NT2/D1 (cell line): ENCODE measurements at regions not wholly inside any gene's neighbourhood (a gene's known extent, or its start where the extent isn't known, plus 50 kb on each side); places are given as distances from the start of the nearest gene placed in this dataset.

Source experiments
- SUZ12 ChIP-seq: IDR thresholded peaks from 2 replicates; pipeline ENCODE4 v1.6.1; 2011; ENCODE audit not compliant: insufficient read length, insufficient read depth; ENCODE audit errors: extremely low read depth
- YY1 ChIP-seq: IDR thresholded peaks from 2 replicates; pipeline ENCODE4 v1.6.1; 2011; ENCODE audit not compliant: insufficient read length, insufficient read depth
- ZNF274 ChIP-seq: IDR thresholded peaks from 2 replicates; pipeline ENCODE4 v1.6.1; 2011; ENCODE audit warnings: mild to moderate bottlenecking, low read depth, low read length

DNA sequence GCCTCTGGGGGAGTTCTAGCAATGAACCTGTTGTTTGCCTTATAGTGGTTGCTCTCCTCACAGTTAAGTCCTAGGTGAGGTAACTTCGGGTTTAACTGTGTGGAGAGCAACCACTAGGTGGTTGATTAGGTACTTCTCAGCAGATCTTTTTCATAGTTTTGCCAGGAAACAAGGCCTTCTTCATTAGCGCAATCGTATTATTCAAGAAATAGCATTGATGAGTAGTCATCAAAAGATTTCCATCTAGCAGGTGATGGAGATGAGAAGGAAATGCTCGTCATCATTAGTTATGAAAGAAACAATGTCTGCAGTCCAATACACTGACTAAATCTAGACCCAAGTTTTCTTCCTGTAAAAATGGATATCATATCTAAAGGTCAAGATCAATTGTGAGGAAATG lies 923.3 kb downstream of the AACS start:
- TF ChIP-seq ZNF274: no peak
- TF ChIP-seq YY1: no peak
- TF ChIP-seq SUZ12: no peak
